Right atrium auricular region (tissue), 2 donors: ENCODE measurements at regions not wholly inside any gene's neighbourhood (a gene's known extent, or its start where the extent isn't known, plus 50 kb on each side); places are given as distances from the start of the nearest gene placed in this dataset.
A peak's percentile ranks its signal among the peaks of the same experiment; 100 is the strongest.

Experiments
- DNase-seq: peaks from one replicate; pipeline ENCODE4 v3.0.0-alpha.2; 2019; ENCODE audit warnings: low spot score
- H3K27ac ChIP-seq, 2 donors: fragments of 200-600 bp; sonication (generic); 1 replicate in 1 of 2; 2 replicates in 1 of 2; pipeline ENCODE4 v1.5.1; 2016 to 2019
- H3K27me3 ChIP-seq, 2 donors: fragments of 200-600 bp; sonication (generic); one replicate each; pipeline versions ENCODE4 v1.5.1 to v1.6.0; 2017 to 2019
- H3K36me3 ChIP-seq: fragments of 200-600 bp; sonication (generic); one replicate; pipeline ENCODE4 v1.5.1; 2016
- H3K4me1 ChIP-seq, 2 donors: fragments of 200-600 bp; sonication (generic); one replicate each; pipeline versions ENCODE4 v1.5.1 to v1.6.0; 2017 to 2019
- H3K4me3 ChIP-seq, 2 donors: fragments of 200-600 bp; sonication (generic); 1 replicate in 1 of 2; 2 replicates in 1 of 2; pipeline ENCODE4 v1.5.1; 2017 to 2019; ENCODE audit warnings: mild to moderate bottlenecking in 1 of 2, moderate library complexity in 1 of 2
- H3K9me3 ChIP-seq, 2 donors: fragments of 200-600 bp; sonication (generic); one replicate each; pipeline ENCODE4 v1.5.1; 2019
- TF ChIP-seq, protein P1 (sequence below), 2 donors: fragments of 200-600 bp; sonication (generic); IDR thresholded peaks; one replicate each; pipeline ENCODE4 v1.5.1; 2019; ENCODE audit warnings: antibody characterized with exemption in 2 of 2

DNA sequence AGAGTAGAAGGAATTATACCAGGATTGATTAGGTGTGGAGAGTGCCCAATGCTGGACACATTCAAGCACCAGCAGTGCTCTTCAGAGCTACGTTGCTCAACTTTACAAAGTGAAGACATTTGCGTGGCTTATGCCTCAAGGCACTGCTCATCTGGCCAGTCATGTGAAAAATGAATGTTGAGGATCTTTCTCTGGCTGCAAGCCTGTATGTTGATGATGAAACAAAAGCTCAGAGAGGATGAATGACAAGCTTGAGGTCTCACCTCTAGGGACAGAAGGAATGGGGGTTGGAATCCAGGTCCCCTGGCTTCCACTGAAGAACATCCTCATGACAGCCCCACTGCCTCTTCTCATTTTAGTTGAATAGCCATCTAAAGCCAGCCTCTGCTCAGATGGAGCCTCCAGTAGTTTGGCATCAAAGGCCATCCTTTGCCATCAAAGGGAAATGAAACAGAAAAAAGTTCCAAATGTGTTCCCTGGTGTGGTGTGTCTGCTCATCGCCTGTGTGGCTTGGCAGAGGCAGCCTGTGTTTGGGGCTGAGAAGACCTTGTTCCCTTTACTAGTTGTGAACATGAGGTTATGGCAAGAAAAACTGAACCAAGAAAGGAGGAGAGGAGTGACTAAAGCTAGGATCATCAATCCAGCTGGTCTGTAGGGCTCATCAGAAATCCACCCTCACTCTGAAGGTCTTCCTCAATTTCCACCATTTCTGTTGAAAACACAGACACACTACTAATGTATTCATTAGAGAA, 114.0 kb upstream of the KL start:
- TF ChIP-seq, protein P1, sequence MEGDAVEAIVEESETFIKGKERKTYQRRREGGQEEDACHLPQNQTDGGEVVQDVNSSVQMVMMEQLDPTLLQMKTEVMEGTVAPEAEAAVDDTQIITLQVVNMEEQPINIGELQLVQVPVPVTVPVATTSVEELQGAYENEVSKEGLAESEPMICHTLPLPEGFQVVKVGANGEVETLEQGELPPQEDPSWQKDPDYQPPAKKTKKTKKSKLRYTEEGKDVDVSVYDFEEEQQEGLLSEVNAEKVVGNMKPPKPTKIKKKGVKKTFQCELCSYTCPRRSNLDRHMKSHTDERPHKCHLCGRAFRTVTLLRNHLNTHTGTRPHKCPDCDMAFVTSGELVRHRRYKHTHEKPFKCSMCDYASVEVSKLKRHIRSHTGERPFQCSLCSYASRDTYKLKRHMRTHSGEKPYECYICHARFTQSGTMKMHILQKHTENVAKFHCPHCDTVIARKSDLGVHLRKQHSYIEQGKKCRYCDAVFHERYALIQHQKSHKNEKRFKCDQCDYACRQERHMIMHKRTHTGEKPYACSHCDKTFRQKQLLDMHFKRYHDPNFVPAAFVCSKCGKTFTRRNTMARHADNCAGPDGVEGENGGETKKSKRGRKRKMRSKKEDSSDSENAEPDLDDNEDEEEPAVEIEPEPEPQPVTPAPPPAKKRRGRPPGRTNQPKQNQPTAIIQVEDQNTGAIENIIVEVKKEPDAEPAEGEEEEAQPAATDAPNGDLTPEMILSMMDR (IDR thresholded peaks at IDR 0.05) = no peak
- Histone ChIP-seq H3K36me3 (no peaks in the 10 kb centered on the region), H3K4me1 (peaks cover 0 to 17% of the 10 kb centered on the region in 2 donors), H3K4me3 (no peak overlapping the region), H3K9me3 (no peaks in the 10 kb centered on the region), H3K27me3 (no peaks in the 10 kb centered on the region), H3K27ac (peak overlapping the region; percentile 32 to 68)
- DNase-seq = no peak

DNA sequence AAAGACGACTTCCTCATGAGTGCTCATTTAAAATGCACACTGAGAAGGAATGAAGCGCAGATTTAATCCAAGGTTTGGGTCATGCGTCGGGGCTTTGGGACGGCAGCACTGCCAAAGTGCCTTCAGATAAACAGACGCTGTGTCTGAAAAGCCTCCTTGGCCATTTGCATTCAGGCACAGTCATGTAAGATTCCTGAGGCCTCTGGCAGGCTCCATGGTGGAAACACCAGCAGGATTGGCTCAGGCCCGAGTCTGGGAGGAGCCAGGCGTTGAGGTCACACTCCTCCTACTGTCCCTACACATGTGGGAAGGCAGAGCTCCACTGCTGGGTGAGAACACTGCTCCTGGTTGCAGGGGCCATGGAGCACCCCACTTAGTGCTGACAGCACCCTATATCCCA, 113.3 kb upstream of the KL start:
- Histone ChIP-seq H3K4me1 (peaks cover 0 to 17% of the 10 kb centered on the region in 2 donors), H3K27me3 (no peaks in the 10 kb centered on the region), H3K36me3 (no peaks in the 10 kb centered on the region), H3K27ac (peak overlapping the region; percentile 32 to 68), H3K9me3 (no peaks in the 10 kb centered on the region), H3K4me3 (no peak overlapping the region)
- DNase-seq = peak; percentile 85
- TF ChIP-seq, protein P1 (IDR thresholded peaks at IDR 0.05) = no peak

DNA sequence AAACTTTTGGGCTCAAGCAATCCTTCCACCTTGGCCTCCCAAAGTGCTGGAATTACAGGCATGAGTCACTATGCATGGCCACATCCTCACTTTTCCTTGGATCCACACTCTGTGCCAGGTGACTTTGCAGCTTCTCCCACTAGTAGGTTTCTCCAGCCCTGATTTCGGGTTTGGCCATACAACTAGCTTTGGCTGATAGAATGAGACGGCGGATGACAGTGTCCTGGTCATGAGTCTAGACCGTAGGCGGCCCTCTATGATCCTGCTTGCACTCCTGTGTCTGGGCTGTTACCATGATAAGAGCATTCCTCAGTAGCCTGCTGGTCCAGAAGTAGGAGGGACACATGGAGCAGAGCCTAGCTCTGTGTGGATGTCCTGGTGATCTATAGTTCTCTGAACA, 112.5 kb upstream of the KL start:
- H3K27me3 ChIP-seq = no peaks in the 10 kb centered on the region
- H3K9me3 ChIP-seq = no peaks in the 10 kb centered on the region
- DNase-seq = peak; percentile 61
- TF ChIP-seq, protein P1 (IDR thresholded peaks at IDR 0.05) = no peak
- H3K4me3 ChIP-seq = no peak overlapping the region
- H3K36me3 ChIP-seq = no peaks in the 10 kb centered on the region
- H3K4me1 ChIP-seq = peaks cover 0 to 17% of the 10 kb centered on the region in 2 donors
- H3K27ac ChIP-seq = peak overlapping the region; percentile 17 to 68

DNA sequence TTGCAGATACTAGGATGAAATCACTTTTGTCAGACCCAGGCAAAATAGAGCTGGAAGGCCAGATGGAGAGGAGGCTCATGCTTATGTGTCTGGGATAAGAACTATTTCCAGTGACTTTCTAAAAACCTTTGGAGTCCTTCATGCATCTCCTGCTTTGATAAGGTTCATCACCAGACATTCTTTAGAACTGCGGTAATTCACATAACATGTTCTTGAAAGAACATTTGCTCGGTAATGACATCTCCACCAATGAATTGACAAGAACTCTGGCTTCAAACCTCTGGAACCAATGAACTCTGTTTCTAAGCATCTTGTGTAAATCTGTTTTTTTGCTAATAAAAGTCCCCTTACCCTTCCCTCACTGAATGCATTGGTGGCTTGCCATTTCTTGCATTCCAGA, 112.0 kb upstream of the KL start:
- H3K9me3 ChIP-seq = no peaks in the 10 kb centered on the region
- peaks cover 0 to 17% of the 10 kb centered on the region in 2 donors for H3K4me1 ChIP-seq
- H3K4me3 ChIP-seq = no peak overlapping the region
- TF ChIP-seq, protein P1 (IDR thresholded peaks at IDR 0.05) = no peak
- no peak for DNase-seq
- peak overlapping the region; percentile 1 to 68 for H3K27ac ChIP-seq
- no peaks in the 10 kb centered on the region for H3K27me3 ChIP-seq
- H3K36me3 ChIP-seq = no peaks in the 10 kb centered on the region

DNA sequence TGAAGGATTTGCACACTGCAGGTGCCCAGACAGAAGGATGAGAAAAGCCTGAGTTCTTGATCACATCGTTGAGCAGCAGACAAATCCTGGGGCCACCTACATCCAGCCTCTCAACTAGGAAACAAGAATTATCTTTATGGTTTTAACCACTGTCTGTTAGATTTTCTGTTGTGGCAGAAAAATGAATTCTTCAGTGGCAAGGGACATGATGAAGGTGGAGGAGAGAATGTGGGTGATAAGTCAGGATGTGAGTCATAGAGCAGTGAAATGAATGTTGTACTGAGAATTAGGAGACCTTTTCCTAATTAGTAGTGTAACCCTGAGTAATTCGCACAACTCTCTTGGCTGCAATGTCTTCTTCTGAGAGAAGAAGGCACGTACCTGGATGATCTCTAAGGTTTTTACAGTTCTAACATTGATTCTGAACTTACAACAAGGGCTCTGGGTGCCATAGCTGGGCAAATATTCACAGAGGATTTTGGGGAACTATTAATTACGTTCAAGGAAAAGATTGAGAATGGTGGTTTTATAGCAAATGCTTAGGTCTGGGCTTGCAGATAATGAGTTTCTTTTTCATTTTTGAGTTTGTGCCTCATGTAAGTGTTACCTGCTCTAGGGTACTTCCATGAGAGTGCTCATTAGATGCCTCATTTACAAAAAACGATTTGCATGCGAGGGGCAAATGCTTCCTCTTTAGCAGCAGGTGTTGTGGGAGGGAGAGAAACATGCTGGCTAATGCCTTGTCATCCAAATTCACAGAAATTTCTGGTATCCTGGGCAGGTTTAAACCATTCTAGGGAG, 111.0 kb upstream of the KL start:
- no peak for DNase-seq
- Histone ChIP-seq H3K4me1 (peaks cover 0 to 17% of the 10 kb centered on the region in 2 donors), H3K36me3 (no peaks in the 10 kb centered on the region), H3K27me3 (no peaks in the 10 kb centered on the region), H3K9me3 (no peaks in the 10 kb centered on the region), H3K27ac (peak overlapping the region in 1 of 2 donors; percentile 2), H3K4me3 (no peak overlapping the region)
- TF ChIP-seq, protein P1 (IDR thresholded peaks at IDR 0.05) = no peak
